Heart left ventricle (tissue), 16 donors: ENCODE measurements at regions not wholly inside any gene's neighbourhood (a gene's known extent, or its start where the extent isn't known, plus 50 kb on each side); places are given as distances from the start of the nearest gene placed in this dataset.

Experiments
- ATAC-seq, 4 donors: fragments of 200-7000 bp; cut with Tn5 transposase; one replicate each; pipeline ENCODE4 v1.9.1; 2020 to 2022; ENCODE audit warnings: moderate library complexity in 4 of 4, mild to moderate bottlenecking in 3 of 4, moderate number of reproducible peaks in 1 of 4
- DNase-seq, 5 donors: peaks; one replicate each; pipeline ENCODE4 v3.0.0-alpha.2; 2020
- H3K27ac ChIP-seq, 12 donors: fragments of 200-600 bp; sonication (generic) in 4 of 12; one replicate each; pipeline versions ENCODE4 v1.5.0 to v1.8.0; 2016 to 2022; ENCODE audit warnings: mild to moderate bottlenecking in 2 of 12
- H3K27me3 ChIP-seq, 9 donors: fragments of 200-600 bp; sonication (generic) in 2 of 9; one replicate each; pipeline versions ENCODE4 v1.5.1 to v1.8.0; 2016 to 2022; ENCODE audit warnings: mild to moderate bottlenecking in 3 of 9
- H3K36me3 ChIP-seq, 9 donors: fragments of 200-600 bp; sonication (generic) in 2 of 9; one replicate each; pipeline versions ENCODE4 v1.5.0 to v1.8.0; 2018 to 2022; ENCODE audit warnings: mild to moderate bottlenecking in 2 of 9
- H3K4me1 ChIP-seq, 12 donors: fragments of 200-600 bp; sonication (generic) in 4 of 12; one replicate each; pipeline versions ENCODE4 v1.5.0 to v1.8.0; 2016 to 2022; ENCODE audit warnings: mild to moderate bottlenecking in 3 of 12
- H3K4me3 ChIP-seq, 12 donors: fragments of 200-600 bp; sonication (generic) in 4 of 12; one replicate each; pipeline versions ENCODE4 v1.5.0 to v1.8.0; 2017 to 2022; ENCODE audit warnings: mild to moderate bottlenecking in 9 of 12, moderate library complexity in 4 of 12
- H3K9me3 ChIP-seq, 12 donors: fragments of 200-600 bp; sonication (generic) in 4 of 12; one replicate each; pipeline versions ENCODE4 v1.5.0 to v1.8.0; 2016 to 2022; ENCODE audit warnings: mild to moderate bottlenecking in 1 of 12
- CTCF ChIP-seq, 12 donors: fragments of 200-600 bp; sonication (generic) in 4 of 12; IDR thresholded peaks; one replicate each; pipeline versions ENCODE4 v1.5.0 to v1.8.0; 2018 to 2022; ENCODE audit warnings: antibody characterized with exemption in 12 of 12, mild to moderate bottlenecking in 5 of 12
- POLR2A ChIP-seq, 2 donors: fragments of 450-650 bp; IDR thresholded peaks; one replicate each; pipeline ENCODE4 v1.6.1; 2017; ENCODE audit warnings: antibody characterized with exemption in 2 of 2, mild to moderate bottlenecking in 2 of 2, moderate library complexity in 2 of 2
- WGBS, 4 donors: extraction: QIAGEN DNeasy Blood & Tissue Kit in 2 of 4; methylation state at CpG; one replicate each; pipeline versions ENCODE4 v1.1.5 to v1.1.7; 2013 to 2018; 5-methylcytosine and 5-hydroxymethylcytosine counted together
- intact Hi-C, 10 donors: fragments of 100-400 bp; cut with DNase I; formaldehyde crosslinking; loops; one replicate each; pipeline versions ENCODE4 v1.11.1 to v1.14.2; 2022
- donor health status: ischemic (EF 13 %, LVEDD 7.1; RV severe dilation, severe dysfunction).
- donor health status: healthy with polysubstance abuse.
- donor health status: DM: no; HTN: yes; CAD: no.
- donor health status: DM: no; HTN: no; CAD: no.
- donor health status: ischemic (EF 25% LVEDD 6.9; RV normal size, moderate dysfunction).
- donor health status: ischemic (EF 25% LVEDD 5.7; RV mildly dilated, moderate dysfunction).
- donor health status: healthy.
- donor health status: DM: yes; HTN: yes; CAD: no.
- donor health status: ischemic (EF 35%, LVEDD 5.7; RV mildly dilated, moderate dysfunction).
- donor health status: nonischemic (EF 11% LVEDD 7.7; RV severe dilation, severe dysfunction).
- donor health status: DM: yes; HTN: yes; CAD: no.
- donor health status: PGD.
- donor health status: ischemic (EF 29% LVEDD 5.4; RV normal size, mild dysfunction).
- donor health status: nonischemic (EF 23%, LVEDD 6.1; RV moderate dilation, normal function).

GRCh38 chr6:4401408-4402368 is 266.3 kb upstream of the ECI2 start:
- intact Hi-C loops = loop anchor here in 3 of 10 donors (5.0 to 10.0 kb wide), 3 partner anchors 44 to 54 kb away; no protein-coding TSS in a partner anchor
- WGBS, 4 donors = 56 to 68% (median 66%) methylated on average over 18 to 19 of the region's 19 CpGs
- Histone ChIP-seq H3K27me3 (no peaks in the 10 kb centered on the region), H3K36me3 (no peaks in the 10 kb centered on the region), H3K27ac (peak overlapping the region in 11 of 12 donors; percentile 24 to 93 (median 75)), H3K4me3 (no peak overlapping the region), H3K4me1 (peaks cover 6 to 56% (median 21%) of the 10 kb centered on the region in 12 donors), H3K9me3 (no peaks in the 10 kb centered on the region)
- DNase-seq (peak in 3 of 5 donors; percentile 31 to 63 (median 49)), ATAC-seq (peak in 3 of 4 donors; percentile 9 to 22 (median 17))
- TF ChIP-seq POLR2A (IDR thresholded peaks at IDR 0.05) = no peak
- no peak for TF ChIP-seq CTCF (IDR thresholded peaks at IDR 0.05)

- intact Hi-C loops = loop anchor here in 3 of 10 donors (5.0 to 10.0 kb wide), 3 partner anchors 42 to 52 kb away; no protein-coding TSS in a partner anchor
- Histone ChIP-seq H3K4me1 (peaks cover 6 to 56% (median 21%) of the 10 kb centered on the region in 12 donors), H3K27me3 (no peaks in the 10 kb centered on the region), H3K4me3 (no peak overlapping the region), H3K36me3 (no peaks in the 10 kb centered on the region), H3K9me3 (no peaks in the 10 kb centered on the region), H3K27ac (peak overlapping the region in 1 of 12 donors; percentile 22)
- WGBS, 4 donors = 60 to 77% (median 72%) methylated on average over 2 of the region's 2 CpGs
- ATAC-seq (no peak), DNase-seq (no peak)
- TF ChIP-seq POLR2A (IDR thresholded peaks at IDR 0.05) (no peak), CTCF (IDR thresholded peaks at IDR 0.05) (no peak)
These were observed 264.3 kb upstream of the ECI2 start for GRCh38 chr6:4399656-4400055.

- peak overlapping the region in 2 of 12 donors; percentile 4 to 16 for H3K27ac ChIP-seq
- WGBS, 4 donors = 90 to 100% (median 94%) methylated on average over 3 of the region's 3 CpGs
- H3K9me3 ChIP-seq = no peaks in the 10 kb centered on the region
- no peak overlapping the region for H3K4me3 ChIP-seq
- H3K27me3 ChIP-seq = no peaks in the 10 kb centered on the region
- no peaks in the 10 kb centered on the region for H3K36me3 ChIP-seq
- TF ChIP-seq CTCF (IDR thresholded peaks at IDR 0.05) = no peak
- TF ChIP-seq POLR2A (IDR thresholded peaks at IDR 0.05) = no peak
- no peak for ATAC-seq
- H3K4me1 ChIP-seq = peaks cover 6 to 49% (median 16%) of the 10 kb centered on the region in 12 donors
- intact Hi-C loops = no loop called here
- DNase-seq = no peak
These were observed 263.4 kb upstream of the ECI2 start for GRCh38 chr6:4398791-4399190.

- Histone ChIP-seq H3K4me1 (peaks cover 0 to 34% (median 6%) of the 10 kb centered on the region in 12 donors), H3K36me3 (no peaks in the 10 kb centered on the region), H3K27ac (peak overlapping the region in 3 of 12 donors; percentile 5 to 27 (median 16)), H3K9me3 (no peaks in the 10 kb centered on the region), H3K27me3 (no peaks in the 10 kb centered on the region), H3K4me3 (no peak overlapping the region)
- intact Hi-C loops = no loop called here
- ATAC-seq (peak; percentile 68 to 82 (median 72)), DNase-seq (peak in 1 of 5 donors; percentile 52)
- TF ChIP-seq POLR2A (IDR thresholded peaks at IDR 0.05) (no peak), CTCF (IDR thresholded peaks at IDR 0.05) (no peak)
- WGBS, 4 donors = 55 to 68% (median 60%) methylated on average over 5 of the region's 5 CpGs
These were observed 261.9 kb upstream of the ECI2 start for GRCh38 chr6:4397307-4397706.
